GM19035 (cell line): ENCODE measurements at regions not wholly inside any gene's neighbourhood (a gene's known extent, or its start where the extent isn't known, plus 50 kb on each side); places are given as distances from the start of the nearest gene placed in this dataset.

Experiments
- ATAC-seq: cut with Tn5 transposase; IDR thresholded peaks from one replicate; pipeline ENCODE4 v1.9.1; 2021; ENCODE audit not compliant: unreplicated experiment

DNA sequence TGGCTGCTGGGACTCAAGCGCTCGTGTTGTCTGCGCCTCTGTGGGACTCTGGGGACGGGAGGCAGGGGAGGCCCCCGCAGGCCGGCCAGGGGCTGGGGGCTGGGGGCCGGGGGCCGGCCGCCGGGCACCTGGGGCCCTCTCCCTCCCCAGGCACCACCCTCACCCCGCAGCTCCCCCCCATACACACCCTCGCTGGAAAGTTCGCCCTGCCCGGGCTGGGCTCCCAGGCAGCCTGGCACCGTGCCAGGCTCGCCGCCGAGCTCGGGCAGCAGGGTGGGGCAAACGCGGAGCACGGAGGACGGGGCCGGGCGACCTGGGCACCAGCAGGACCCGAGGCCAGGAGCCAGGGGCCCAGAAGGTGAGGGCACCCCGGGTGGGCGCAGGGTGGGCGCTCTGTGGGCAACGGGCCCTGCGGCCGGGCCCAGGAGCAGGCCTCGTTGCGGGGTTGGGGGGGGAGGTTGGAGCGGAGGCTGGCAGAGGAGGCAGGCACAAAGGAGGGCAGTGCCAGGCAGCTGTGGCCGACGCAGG lies 76.7 kb upstream of the WNT7B start:
- ATAC-seq, result no peak

DNA sequence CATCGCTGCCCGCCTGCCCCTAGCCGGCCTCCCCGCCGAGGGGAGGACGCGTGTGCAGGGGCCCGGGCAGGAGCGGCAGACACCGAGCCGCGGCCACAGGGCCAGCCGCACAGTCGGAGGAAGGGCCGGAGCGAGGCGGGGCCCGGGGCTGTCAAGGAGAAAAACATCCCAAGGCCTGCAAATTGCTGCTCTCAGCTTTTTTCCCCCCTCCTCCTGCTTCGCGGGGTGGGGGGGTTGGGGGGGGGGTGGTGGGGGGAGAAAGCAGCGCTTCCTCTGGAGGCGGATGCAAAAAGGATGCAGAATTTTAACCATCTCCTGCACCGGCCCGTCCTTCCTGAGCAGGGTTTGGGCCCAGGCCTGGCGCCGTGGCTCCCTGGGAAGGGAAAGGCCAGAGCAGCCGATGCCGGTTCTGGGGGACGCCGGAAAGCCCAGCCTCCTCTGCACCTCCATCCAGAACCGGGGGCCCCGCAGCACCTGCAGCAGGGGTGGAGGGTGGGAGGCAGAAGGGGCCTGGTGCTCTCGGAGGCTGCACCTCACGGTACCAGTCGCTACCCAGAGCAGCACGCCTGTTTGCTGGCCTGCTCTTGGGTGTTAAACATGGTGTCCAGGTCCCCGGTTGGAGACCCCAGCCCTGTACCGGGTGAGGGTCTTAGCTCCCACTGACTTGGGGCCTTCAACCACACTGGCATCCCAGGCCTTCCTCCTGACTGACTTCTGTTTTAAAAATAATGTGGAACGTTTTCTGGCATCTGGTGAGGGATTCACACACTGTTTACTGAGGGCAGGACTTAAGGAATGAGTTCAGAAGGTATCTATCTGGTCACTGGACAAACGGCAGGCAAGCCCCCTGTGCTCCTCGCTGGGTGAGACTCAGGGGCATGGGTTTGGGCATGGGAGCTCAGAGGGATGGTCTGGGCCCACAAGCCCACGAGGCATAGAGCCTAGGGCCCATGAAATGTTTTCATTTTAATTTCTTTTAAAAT lies 77.4 kb upstream of the WNT7B start:
- no peak for ATAC-seq

DNA sequence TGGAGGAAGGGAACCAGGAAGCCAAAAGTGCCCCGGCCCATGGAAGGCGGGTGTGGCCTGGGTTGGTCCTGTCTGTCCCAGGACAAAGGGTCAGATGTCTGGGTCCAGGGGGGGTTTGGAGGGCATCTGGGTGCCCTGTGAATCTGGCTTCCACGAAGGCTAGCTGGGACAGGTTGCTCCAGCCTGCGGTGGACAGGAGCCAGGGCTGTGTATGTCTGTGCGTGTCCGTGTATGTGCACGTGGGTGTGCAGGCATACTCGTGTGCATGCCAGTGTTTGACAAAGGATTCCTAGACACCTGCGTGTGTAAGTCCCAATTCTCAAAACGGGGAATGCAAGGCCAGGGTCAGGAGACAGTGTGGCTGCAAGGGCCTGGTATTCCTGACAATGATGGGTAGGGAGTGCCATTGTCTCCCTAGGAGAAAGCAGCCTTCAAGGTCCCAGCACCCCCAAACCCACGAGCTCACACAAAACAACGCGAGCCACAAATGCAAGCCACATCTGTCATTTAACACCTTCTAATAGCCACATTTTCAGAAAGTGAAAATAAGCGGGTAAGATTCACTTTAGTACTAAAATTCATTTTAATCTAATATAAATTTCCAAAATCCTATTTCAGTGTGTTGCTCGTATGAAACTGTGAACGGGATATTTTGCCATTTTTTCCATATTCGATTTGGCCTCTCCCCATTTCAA lies 78.4 kb upstream of the WNT7B start:
- ATAC-seq, result no peak

DNA sequence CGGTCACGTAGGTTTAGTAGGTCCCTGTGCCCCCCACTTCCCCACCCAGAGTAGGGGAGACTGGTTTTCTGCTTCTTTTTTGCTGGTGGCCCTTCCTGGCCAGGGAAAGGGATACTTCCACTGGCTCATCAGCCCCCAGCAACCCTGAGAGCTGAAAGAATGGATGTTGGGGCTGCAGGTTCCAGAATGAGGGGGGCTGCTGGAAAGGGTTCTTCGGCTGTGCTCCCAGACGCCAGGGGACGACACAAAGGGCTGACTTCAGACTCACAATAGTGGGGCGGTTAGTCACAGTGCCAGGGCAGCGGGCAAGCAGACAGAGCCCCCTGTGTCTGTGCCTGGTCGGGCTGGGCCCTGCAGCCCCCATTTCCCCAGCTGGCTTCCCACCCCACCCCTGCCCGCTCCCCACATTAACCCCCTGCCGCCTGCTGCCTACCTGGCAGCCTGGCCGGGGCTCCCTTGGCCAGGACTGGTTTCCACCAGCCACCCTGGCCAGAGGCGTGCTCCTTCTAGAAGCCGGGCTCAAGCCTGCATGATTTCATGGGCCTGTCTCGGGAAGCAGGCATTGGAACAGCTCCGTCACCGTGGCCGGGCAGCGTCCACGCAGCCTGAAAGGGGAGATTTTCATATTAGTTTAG lies 79.1 kb upstream of the WNT7B start:
- ATAC-seq, result no peak

DNA sequence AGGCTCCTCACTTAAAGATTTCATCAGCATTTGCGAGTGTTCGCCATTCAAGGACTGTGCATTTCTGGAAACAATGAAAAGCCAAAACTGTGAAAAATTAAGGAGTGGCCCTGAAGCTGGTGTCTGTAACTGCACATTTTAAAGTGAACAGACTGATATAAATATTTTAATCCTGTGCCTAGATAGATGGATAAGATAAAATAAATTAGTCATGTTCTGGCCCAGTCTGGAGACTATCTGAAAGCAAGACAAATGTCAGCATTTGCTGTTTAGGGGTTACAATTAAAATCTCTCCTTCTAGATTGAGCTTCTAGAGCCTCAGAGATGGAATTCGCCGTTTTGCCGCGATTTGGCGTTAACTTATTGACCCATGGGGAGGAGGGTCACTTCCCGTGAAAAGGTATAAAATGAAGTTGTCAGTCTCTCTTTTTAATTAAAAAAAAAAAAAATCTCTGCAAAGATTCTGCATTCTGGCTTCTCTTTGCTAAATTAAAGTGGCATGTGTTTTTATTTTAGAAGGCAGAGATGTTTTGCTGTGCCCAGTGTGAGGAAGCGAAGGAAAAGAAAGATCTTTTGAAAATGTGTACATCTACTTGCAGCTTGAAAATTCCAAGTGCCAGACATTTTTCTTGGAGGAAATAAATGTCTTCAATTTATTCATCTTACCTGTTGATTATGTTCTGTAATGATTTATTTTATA lies 79.7 kb upstream of the WNT7B start:
- no peak for ATAC-seq

DNA sequence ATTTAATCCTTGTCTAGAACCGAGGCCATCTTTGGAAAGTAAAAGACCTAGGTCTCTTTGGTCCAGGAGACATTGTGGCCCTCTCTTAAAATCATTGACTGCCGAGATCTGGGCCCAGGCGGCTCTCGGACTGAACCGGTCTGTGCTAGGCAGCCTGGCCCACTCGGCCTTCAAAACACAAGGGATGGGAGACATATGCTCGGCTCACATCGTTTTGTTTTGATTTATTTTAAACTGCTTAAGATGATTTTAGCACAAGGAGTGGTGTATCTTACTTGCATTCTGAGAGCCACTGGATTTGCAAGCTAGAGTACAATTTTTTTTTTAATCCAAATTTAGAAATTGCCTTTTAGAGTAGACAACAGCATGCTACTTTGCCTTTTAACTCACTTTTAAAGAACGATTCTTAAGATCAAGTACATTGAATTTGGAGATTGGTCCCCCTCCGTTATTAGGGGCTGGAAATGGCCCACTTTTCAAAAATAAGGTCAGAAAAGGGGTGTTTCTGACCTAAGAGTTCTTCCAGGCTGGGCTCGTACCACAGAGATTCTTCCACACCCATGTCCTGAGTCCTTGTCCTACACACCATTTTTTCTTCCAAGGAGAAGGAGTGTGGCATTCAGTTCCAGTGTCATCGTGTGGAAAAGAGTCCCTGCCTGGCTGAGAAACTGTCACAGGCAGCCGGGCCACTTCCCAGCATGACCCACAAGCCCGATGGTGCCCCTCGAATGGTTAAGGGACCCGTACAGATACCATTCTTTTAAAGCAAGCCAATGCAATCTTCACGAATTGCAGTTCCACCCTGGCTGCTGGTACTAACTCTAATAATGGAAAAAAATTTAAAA lies 80.5 kb upstream of the WNT7B start:
- no peak for ATAC-seq

DNA sequence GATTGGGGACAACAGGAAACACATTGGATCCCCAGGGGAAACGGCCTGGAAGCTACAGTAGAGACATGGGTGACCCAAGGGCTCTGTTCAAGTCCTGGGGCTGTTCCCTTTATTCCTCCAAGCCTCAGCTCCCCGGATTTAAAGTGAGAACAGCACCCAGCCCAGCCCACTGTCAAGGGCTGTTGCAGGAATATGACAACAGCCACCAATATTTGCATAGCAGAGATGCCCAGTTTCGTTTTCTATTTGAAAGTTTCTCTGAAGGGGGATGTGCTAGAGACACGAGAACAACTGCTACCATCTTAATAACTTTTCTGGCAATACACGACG lies 81.1 kb upstream of the WNT7B start:
- no peak for ATAC-seq

DNA sequence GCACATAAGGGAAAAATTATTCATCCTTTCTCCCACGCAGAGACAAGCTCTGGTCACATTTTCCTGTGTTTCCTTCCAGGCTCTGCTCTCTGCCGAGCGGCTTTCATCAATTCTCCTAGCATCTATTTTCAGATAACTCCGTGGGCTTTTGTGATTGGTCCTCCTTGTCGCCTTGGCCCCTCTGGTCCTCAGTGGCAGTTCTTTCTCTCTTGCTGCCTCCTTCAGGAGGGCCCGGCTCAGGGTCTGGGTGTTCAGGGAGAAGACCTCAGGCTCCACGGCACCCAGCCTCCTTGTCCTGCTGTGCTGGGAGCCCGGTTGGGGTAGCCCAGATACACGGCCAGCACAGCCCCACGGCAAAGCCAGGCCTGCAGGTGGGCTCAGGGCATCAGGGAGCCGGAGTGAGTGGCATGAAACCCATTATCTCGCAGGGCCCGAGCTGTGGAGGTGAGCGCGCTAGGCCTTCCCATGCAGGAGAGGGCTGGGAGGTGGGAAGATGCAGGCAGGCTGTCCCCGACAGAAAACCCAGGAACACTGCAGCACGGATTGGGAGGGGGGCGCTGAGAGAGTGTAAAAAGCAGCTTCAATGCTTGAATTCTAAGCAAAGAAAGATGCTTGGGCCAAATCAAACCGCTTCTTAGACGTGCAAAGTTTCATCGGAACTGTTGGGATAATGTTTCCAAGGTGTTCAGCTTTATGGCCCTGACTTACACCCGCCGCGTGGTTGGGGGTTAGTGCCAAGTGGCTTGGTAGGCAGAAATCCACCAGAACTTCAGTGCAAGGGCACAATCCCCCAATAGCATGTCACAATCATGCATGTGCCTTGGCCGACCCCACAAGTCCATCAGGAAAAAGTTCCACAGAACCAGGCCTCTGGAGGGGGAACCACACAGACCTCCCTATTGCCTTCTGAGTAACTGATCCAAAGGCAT lies 81.9 kb upstream of the WNT7B start:
- ATAC-seq, result no peak

DNA sequence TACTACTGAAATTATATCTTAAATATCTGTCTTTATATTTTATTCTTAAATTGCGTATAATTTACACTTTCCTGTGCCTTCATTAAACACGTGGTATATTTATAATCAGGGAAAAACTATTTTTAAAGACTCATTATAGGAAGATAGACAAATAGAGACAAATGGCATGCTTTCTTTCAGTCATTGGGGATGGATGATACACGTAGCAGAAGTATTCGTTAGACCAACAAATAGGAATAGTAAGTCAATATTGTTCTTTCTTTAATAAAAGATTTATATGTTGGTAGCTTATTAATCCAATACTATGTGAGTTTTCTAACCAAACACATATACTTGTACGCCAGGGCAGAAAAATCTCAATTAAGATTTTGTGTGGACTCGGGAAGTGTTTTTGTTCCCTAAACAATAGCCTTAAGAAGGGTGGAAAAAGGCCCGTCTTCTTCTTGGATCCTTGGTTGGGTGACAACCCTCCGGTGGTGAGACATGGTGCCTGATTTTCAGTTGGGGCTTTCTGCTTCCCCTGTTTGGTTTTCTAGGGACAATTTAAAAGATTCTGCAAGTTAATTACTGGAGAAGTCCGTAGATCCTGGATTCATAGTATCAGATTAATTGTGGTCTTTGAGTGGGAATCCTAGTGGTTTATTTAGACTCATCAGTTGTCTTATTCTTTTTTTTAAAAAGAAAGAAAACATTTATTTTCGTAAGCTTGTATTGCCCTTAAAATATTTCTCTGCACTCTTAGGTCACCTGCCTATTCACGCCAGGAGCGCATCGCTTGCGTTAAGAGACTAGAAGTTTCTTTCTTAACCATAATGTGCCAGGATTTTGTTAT lies 83.5 kb upstream of the WNT7B start:
- ATAC-seq, result no peak

DNA sequence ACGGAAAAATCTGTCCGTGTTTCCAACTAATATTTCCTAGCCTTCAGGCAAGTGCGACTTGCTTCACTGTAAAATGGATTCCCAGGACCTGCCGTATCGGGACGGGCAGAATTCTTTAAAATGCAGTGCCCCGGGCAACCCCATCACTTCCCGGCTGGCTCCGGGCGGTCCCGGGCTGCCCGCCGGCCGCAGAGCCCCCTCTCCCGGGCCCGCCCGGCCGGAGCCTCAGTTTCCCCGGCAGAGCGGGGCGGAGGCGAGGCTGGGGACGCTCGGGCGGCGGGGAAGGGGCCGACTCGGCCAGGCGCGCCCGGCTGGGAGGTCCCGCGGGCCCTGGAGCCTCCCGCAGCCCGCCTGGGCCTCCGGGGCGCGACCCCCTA lies 84.2 kb upstream of the WNT7B start:
- ATAC-seq, result no peak

DNA sequence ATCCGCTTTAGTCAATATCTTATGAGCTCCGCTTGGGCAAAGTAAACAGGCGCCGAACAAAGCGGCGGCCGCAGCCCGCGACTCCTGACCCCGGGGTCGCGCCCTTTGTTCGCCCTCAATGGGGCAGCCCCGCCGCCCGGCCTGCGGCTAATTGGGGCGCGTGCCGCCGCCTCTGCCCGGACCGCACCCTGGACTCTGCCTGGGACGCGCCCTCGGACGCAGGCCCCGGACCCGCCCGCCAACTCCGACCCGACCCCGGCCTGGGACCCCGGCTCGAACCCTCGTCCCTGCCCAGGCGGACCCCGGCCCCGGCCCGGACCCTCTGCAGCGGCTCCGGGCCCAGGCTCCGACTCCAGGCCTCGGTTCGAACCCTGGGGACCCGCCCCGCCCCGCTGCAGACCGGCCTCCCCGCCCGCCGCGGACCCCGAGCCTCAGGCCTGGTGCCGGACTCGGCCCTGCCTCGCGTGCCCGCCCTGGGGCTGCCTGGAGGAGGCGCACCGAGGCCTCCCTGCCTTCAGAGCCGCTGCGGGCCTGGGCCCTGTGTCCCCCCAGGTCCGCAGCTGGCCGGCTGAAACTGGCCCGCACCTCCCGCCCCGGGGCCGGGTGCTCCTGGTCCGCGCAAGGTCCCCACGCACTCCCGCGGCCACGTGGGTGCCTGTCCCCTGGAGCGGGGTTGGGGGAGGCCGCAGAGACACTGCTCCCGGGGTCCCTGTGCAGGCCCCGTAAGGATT lies 84.7 kb upstream of the WNT7B start:
- ATAC-seq, result no peak

DNA sequence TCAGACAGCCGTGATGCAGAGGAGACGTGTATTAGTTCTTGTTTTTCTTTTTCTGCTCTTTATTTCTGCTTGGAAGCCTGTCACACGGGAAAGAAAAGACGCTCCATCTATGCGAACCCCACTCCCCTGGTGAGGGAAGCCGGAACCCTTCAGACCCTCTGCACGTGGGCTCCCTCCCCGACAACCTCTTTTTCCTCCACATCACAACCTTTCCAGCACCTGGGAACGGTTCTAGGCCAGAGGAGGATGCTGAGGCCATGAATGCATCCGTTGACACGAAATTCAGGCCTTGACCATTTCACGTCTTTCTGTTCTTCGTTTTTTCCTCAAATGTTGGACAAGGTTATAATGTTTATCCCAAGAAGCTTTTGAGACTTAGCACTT lies 85.3 kb upstream of the WNT7B start:
- ATAC-seq, result no peak

DNA sequence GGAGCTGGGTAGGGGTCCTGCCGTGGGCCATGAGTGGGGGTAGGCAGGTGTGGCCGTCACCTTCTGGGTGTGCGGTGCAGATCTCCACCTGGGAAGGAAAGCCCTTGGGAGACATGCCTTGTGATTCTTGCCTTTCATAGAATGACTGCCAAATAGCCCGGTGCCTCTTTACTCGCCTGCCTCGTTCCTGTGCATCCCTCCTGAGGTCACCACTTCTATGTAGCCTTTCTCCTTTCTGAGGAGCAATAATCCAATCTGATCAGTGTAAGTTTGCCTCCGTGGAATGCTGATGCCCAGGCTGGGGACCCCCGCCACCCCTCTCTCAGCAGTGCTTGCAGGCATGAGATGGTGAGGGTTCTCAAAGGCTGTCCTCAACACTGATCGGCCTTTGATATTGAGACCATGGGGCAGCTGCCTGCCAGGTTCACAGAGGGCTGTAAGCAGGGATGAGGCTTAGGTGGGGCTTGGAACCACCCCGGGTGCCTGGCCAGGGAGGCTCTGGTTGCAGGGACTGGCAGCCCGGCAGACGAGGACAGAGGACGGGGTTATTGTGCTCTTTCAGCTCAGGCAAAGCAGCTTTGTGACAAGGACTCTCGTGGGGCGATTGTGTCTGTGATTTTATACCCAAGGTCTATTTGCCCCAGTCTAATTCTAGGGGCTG lies 86.1 kb upstream of the WNT7B start:
- no peak for ATAC-seq

DNA sequence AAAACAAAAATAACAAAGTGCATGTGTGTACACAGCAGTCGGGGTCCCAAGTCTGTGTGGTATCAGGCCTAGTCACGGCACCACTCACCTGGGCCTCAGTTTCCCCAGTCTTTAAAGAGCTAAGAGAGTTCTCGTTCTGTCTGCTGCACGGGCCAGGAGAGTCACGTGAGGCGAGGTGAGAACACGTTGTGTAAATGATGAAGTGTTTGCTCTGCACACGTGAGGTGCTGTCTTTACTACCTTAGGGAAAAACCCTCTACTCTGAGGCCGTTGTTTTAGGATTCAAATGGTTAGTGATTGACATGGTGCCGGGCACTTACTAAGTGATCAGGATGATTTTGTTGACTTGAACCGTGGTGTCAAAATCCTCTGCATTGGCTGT lies 86.5 kb upstream of the PPARA start:
- no peak for ATAC-seq

DNA sequence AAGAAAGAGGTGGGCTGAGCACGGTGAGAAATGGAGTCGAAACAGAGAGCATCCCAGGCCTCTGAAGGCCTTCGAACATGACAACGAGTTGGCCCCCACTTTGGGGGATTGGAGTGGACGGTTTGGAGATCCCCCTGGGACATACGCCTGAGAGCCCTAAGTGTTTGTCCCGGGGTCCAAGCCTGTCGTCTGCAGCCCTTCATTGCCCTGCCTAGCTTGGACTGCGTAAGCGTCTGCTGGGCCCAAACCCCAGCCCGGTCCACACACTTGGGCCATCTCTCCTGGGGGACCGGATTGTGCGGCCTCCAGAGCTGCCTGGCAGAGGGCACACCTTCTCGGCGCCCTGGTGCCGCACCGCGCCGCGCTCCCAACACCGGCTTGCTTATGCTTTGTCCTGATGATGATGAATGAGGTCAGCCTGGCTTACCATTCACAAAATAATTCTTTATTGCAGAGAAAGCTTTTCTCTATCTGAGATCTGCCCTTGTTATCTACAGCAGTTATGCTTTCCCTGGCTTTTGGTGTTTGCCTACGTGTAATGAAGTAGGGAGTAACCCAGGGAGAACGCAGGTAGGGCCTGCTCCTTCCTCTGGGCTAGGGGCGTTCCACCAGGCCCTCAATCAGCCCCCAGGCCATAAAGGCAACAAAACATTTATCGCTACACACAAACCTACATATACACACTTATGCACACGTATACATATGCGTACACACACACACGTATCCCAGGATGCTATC lies 85.9 kb upstream of the PPARA start:
- ATAC-seq, result no peak

DNA sequence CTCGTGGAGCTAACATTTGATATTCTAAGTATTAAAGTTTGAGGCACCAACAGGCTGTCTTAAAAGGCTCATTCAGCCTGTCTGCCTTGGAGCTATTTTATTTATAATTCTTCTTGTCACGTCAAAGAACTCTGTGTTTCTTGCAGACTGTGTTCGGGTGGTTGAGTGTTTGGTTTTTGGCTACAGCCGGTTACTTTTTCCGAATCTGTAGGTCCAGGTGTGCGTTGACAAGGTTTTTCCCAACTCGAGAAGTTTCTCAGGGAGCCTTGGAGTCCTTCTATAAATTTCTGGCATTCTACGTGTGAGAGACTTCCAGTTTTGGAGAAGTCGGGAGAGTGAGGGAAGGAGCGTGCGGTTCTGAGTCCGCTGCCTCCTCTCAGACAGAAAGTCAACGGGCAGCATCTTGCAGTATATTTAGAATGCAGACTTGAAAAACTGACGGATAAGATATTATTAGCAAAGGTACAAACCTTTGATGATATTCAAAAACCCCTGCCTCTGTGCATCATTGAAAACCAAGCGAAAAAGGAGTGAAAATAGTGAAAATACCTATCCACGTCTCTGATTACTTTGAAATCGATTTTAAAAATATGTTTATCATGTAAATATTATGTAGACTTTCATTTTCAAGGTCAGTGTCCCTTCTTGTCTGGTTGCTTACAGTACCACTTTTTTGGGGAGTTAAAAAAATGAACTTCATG lies 85.2 kb upstream of the PPARA start:
- no peak for ATAC-seq
